ENCODE measurements at regions not wholly inside any gene's neighbourhood (a gene's known extent, or its start where the extent isn't known, plus 50 kb on each side); places are given as distances from the start of the nearest gene placed in this dataset.

DNA sequence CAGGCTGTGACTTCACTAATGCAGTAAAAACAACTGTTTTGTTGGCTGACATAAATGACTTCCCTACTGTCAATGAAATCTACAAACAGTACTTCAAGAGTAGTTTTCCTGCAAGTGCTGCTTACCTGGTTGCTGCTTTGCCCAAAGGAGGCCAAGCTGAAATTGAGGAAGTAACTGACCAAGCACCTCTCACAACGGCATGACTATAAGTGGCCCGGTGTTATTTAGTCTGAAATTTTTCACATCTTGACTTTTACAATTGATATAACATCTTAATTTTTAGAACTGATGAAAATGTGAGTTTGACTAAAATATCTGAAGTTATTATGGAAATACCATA, 274.9 kb upstream of the NR5A2 start:
- H3K27me3 ChIP-seq, result peaks cover 22% of the 10 kb centered on the region
- H3K36me3 ChIP-seq, result no peaks in the 10 kb centered on the region
- no peak overlapping the region for H3K4me3 ChIP-seq (ENCODE audit: low read depth, low read length)
- no peaks in the 10 kb centered on the region for H3K9me3 ChIP-seq
- H3K4me1 ChIP-seq, result no peaks in the 10 kb centered on the region
- no peak for DNase-seq
- TF ChIP-seq, protein P1, sequence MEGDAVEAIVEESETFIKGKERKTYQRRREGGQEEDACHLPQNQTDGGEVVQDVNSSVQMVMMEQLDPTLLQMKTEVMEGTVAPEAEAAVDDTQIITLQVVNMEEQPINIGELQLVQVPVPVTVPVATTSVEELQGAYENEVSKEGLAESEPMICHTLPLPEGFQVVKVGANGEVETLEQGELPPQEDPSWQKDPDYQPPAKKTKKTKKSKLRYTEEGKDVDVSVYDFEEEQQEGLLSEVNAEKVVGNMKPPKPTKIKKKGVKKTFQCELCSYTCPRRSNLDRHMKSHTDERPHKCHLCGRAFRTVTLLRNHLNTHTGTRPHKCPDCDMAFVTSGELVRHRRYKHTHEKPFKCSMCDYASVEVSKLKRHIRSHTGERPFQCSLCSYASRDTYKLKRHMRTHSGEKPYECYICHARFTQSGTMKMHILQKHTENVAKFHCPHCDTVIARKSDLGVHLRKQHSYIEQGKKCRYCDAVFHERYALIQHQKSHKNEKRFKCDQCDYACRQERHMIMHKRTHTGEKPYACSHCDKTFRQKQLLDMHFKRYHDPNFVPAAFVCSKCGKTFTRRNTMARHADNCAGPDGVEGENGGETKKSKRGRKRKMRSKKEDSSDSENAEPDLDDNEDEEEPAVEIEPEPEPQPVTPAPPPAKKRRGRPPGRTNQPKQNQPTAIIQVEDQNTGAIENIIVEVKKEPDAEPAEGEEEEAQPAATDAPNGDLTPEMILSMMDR (IDR thresholded peaks at IDR 0.05; ENCODE audit: low read depth, low read length), result no peak

DNA sequence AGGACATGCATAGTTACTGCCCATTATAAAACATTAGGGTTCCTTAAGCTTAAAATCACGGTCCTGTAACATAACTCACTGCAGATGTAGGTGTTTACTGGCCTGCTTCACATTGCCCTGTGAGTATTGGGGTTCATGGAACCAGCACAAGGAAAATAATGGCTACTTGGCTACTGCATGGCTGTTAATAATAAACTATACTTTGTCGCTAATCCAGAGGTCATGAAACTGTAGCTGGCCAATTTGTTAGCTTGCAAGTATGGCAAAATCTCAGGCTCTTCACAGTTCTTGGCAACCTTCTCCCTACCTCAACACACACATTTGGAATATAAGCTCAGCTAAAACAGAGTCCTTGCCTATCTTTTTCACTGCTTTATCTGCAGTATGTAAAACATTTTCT, 274.0 kb upstream of the NR5A2 start:
- Histone ChIP-seq H3K4me3 (ENCODE audit: low read depth, low read length) (no peak overlapping the region), H3K36me3 (no peaks in the 10 kb centered on the region), H3K9me3 (no peaks in the 10 kb centered on the region), H3K4me1 (no peaks in the 10 kb centered on the region), H3K27me3 (peaks cover 24% of the 10 kb centered on the region)
- TF ChIP-seq, protein P1 (IDR thresholded peaks at IDR 0.05; ENCODE audit: low read depth, low read length), result no peak
- no peak for DNase-seq

DNA sequence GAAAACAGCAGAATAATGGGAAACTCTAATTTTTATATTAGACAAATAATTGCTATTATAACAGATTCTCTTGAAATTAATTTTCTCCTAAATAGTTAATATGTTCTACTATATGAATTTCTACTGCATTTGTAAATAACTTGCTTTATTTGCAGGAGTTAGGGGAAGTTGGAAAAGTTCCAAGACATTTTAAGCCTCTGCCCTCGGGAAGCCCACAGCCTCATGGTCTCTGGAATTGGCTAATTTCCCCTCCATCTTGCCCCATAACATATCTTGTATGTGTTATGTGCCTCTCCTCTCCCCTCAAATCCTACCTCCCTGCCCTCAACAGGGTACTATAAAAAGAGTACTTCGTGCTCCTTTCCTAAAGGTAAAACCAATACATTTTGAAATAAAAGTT, 271.4 kb upstream of the NR5A2 start:
- H3K36me3 ChIP-seq, result no peaks in the 10 kb centered on the region
- peaks cover 41% of the 10 kb centered on the region for H3K27me3 ChIP-seq
- H3K9me3 ChIP-seq, result no peaks in the 10 kb centered on the region
- no peak overlapping the region for H3K4me3 ChIP-seq (ENCODE audit: low read depth, low read length)
- no peaks in the 10 kb centered on the region for H3K4me1 ChIP-seq
- no peak for DNase-seq
- TF ChIP-seq, protein P1 (IDR thresholded peaks at IDR 0.05; ENCODE audit: low read depth, low read length), result no peak

DNA sequence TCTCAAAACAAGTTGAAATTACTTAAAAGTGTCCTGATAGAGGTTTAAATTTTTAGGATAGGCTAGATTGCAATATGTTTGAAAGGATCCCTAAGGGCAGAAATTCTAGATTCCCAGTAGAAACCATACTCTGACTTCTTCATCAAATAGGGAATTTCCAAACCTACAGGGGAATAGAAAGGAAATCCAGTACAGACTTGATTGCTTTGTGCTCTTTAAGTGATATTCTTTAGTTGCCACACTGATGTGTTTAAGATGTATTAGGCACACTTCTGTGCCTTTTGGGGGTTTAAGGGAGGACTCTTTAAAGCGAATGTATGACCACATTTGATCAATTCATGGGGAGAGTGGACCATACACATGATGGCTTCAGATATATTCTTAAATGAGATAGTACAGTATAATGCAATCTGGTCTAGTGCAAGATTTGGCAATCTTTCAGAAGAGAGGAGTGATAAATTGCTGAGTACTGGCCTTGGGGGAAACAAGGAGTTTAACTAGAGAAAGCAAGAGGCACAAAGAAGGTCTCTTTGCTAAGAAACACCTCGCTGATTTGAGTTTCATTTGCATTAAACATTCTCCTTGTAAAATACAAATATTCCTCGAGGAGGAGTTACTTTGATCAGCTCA, 268.8 kb upstream of the NR5A2 start:
- Histone ChIP-seq H3K36me3 (no peaks in the 10 kb centered on the region), H3K9me3 (no peaks in the 10 kb centered on the region), H3K27me3 (peaks cover 41% of the 10 kb centered on the region), H3K4me1 (no peaks in the 10 kb centered on the region), H3K4me3 (ENCODE audit: low read depth, low read length) (no peak overlapping the region)
- no peak for DNase-seq
- TF ChIP-seq, protein P1 (IDR thresholded peaks at IDR 0.05; ENCODE audit: low read depth, low read length), result no peak

DNA sequence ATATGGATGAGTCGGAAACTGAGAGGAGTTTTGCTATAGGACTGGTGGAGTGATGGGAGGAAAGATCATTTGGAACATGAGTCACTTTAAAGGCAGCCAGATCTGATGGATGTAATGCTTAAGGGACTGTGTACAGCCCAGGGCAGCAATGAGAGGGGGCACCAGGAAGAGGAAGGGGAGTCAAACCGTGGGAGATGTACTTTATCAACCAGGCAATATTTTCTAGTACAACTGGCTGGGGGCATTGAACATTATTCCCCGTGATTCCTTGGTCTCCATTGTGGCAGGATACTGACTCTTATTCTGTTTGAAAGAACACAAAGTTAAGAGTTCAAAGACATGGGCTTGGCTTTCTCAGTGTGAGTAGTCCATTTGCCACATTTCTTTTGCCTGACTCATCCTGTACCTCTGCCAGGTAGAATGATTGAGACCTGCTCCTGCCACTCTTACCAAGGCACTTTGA, 268.2 kb upstream of the NR5A2 start:
- TF ChIP-seq, protein P1 (IDR thresholded peaks at IDR 0.05; ENCODE audit: low read depth, low read length), result no peak
- Histone ChIP-seq H3K36me3 (no peaks in the 10 kb centered on the region), H3K4me1 (no peaks in the 10 kb centered on the region), H3K27me3 (peaks cover 41% of the 10 kb centered on the region), H3K9me3 (no peaks in the 10 kb centered on the region), H3K4me3 (ENCODE audit: low read depth, low read length) (no peak overlapping the region)
- DNase-seq, result no peak

DNA sequence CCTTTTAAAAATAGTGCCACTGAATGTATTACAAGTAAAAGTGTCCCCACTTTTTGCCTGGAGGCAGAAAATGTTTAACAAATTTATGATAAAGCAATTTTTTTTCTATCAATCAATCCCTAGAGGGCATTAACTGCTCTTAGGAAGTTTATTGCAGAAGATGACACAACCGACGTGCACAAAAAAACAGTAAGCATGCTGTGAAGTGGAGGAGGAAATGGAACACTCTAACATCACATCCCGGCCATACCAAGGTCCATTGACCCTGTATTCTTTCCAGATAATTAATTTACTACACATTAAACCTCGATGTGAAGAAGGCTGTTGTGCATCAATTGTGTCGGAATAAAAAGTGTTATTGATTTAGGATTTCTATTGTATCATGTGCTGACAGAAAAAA, 264.9 kb upstream of the NR5A2 start:
- no peak for DNase-seq
- peaks cover 27% of the 10 kb centered on the region for H3K27me3 ChIP-seq
- H3K4me1 ChIP-seq, result no peaks in the 10 kb centered on the region
- TF ChIP-seq, protein P1 (IDR thresholded peaks at IDR 0.05; ENCODE audit: low read depth, low read length), result no peak
- H3K4me3 ChIP-seq (ENCODE audit: low read depth, low read length), result no peak overlapping the region
- H3K36me3 ChIP-seq, result no peaks in the 10 kb centered on the region
- no peaks in the 10 kb centered on the region for H3K9me3 ChIP-seq

All from BE2C (cell line).